GM10266 (cell line): ENCODE measurements at regions not wholly inside any gene's neighbourhood (a gene's known extent, or its start where the extent isn't known, plus 50 kb on each side); places are given as distances from the start of the nearest gene placed in this dataset.

ENCODE experiments used
- DNase-seq: peaks from one replicate; pipeline ENCODE4 v3.0.0; 2012; ENCODE audit errors: extremely low spot score
- TF ChIP-seq, protein P1 (sequence below): IDR thresholded peaks from 2 replicates; pipeline ENCODE4 v1.5.1; 2012; ENCODE audit warnings: mild to moderate bottlenecking, low read depth; ENCODE audit not compliant: control insufficient read depth, insufficient read depth; ENCODE audit errors: missing control alignments

DNA sequence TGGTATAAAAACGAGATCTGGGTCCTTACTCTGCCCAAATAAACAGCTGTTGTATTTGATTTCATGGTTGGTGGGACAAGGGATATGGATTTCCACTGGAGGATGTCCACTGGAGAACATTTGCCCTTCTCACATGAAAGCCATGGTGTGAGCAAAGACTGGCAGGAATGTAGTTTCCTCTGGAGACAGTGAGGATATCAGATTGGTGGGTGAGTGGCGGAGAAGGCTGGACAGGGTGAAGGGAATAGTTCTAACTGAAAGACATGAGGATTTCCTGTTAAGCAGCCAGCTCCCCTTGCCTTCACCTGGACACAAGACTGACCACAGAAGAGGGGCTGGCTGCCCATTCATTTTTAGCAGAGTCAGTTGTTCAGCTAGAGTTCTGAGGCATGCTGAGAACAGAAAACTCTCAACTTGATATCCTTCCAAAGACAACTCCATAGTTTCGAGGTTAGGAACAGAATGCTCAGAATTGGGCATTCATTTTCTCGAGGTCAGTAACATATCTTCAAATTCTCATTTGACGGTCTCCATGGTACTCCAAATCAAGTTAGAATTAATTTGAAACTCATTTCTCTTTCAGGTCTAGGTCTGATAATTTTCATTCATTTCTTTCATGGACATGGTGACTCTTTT, 365.7 kb downstream of the LRIG3 start:
- DNase-seq, result no peak
- TF ChIP-seq, protein P1, sequence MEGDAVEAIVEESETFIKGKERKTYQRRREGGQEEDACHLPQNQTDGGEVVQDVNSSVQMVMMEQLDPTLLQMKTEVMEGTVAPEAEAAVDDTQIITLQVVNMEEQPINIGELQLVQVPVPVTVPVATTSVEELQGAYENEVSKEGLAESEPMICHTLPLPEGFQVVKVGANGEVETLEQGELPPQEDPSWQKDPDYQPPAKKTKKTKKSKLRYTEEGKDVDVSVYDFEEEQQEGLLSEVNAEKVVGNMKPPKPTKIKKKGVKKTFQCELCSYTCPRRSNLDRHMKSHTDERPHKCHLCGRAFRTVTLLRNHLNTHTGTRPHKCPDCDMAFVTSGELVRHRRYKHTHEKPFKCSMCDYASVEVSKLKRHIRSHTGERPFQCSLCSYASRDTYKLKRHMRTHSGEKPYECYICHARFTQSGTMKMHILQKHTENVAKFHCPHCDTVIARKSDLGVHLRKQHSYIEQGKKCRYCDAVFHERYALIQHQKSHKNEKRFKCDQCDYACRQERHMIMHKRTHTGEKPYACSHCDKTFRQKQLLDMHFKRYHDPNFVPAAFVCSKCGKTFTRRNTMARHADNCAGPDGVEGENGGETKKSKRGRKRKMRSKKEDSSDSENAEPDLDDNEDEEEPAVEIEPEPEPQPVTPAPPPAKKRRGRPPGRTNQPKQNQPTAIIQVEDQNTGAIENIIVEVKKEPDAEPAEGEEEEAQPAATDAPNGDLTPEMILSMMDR, result no peak

GRCh38 chr12:58557171-58557570, 363.1 kb downstream of the LRIG3 start:
- TF ChIP-seq, protein P1, result no peak
- DNase-seq, result no peak

- DNase-seq, result no peak
- TF ChIP-seq, protein P1, result no peak
Observed at GRCh38 chr12:58557661-58558060, 362.6 kb downstream of the LRIG3 start.

DNA sequence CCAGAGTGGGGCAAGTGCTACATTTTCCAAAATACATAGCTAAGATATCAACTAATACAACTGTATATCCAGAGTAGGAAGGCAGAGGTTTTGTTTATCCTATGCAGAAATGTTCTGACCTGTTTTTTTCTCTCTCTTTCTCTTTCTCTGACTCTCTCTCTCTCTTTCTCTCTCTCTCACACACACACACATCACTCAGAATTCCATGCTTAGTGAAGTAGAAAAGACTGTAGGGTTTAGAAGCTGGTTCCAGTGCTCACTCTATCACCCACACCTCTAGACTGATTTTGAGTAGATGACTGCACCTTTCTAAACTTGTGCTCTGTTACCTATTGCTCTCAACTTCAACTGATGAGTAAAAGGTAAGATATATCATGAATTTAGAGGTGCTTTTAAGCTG, 356.7 kb downstream of the LRIG3 start:
- DNase-seq, result no peak

DNA sequence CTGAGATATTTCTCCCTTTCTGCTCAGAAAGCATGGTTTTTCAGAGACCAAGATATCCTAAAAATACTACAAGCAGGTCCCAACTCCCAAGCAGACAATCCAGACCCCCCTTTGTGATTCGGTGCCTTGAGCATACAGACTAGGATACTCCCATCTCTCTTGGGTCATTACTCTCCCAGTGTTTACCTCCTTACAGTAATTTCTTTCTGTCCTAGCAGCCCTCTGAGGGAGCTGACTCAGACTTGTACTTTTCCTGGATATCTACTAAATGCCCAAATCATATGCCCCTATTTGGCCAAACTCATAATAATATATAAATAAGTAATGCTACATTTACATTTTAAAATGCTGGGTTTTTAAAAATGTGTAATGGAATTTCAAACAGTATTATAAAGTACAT, 355.6 kb downstream of the LRIG3 start:
- no peak for DNase-seq

More for the DNA sequence above, 356.7 kb downstream of the LRIG3 start:
- TF ChIP-seq, protein P1, result no peak

DNA sequence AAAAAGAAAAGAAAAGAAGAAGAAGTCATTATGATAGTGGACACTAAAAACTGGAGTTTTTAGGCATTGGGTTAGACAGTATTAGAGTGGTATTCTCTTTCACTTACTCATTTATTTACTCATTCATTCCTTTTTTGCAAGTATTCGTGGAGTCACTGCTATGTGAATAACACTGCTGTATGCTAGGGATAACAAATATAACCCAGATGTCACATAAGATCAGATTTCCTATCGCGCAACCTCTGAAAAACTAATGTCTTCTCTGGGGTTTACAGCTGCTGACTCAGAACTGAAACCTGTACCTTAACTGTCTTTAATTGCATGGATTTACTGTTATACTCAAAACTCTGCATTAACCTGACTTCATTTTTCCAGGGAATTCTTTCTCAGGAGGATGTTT, 353.7 kb downstream of the LRIG3 start:
- TF ChIP-seq, protein P1, result no peak
- no peak for DNase-seq

More for the DNA sequence above, 355.6 kb downstream of the LRIG3 start:
- TF ChIP-seq, protein P1, result no peak

GRCh38 chr12:58567189-58567588, 353.1 kb downstream of the LRIG3 start:
- no peak for DNase-seq
- TF ChIP-seq, protein P1, result no peak
